ENCODE measurements at regions not wholly inside any gene's neighbourhood (a gene's known extent, or its start where the extent isn't known, plus 50 kb on each side); places are given as distances from the start of the nearest gene placed in this dataset.
A peak's percentile ranks its signal among the peaks of the same experiment; 100 is the strongest.

GRCh38 chr10:124263726-124264125, 155.0 kb downstream of the OAT start:
- H3K27ac ChIP-seq (ENCODE audit: low read depth in 1 of 3, low read length in 2 of 3) = no peak overlapping the region
- H3K4me1 ChIP-seq (ENCODE audit: control insufficient read depth in 3 of 3, insufficient read depth in 2 of 3, low read depth in 1 of 3, low read length in 2 of 3) = no peaks in the 10 kb centered on the region
- no peaks in the 10 kb centered on the region for H3K36me3 ChIP-seq (ENCODE audit: control insufficient read depth in 3 of 3, insufficient read depth in 2 of 3, low read depth in 1 of 3, low read length in 3 of 3)
- DNase-seq (no peak), FAIRE-seq (no peak)
- peaks cover 0 to 7% of the 10 kb centered on the region in 2 donors for H3K9me3 ChIP-seq (ENCODE audit: control insufficient read depth in 2 of 2, insufficient read depth in 1 of 2, low read depth in 1 of 2, low read length in 1 of 2)
- WGBS, 3 donors = 74 to 86% (median 75%) methylated on average over 5 of the region's 5 CpGs
- H3K27me3 ChIP-seq (ENCODE audit: control insufficient read depth in 3 of 3, insufficient read depth in 3 of 3, low read length in 3 of 3) = no peaks in the 10 kb centered on the region
- H3K4me3 ChIP-seq (ENCODE audit: low read depth in 1 of 3, low read length in 3 of 3) = no peak overlapping the region

GRCh38 chr10:124262971-124263370, 155.8 kb downstream of the OAT start:
- Histone ChIP-seq H3K9me3 (ENCODE audit: control insufficient read depth in 2 of 2, insufficient read depth in 1 of 2, low read depth in 1 of 2, low read length in 1 of 2) (peaks cover 0 to 7% of the 10 kb centered on the region in 2 donors), H3K4me3 (ENCODE audit: low read depth in 1 of 3, low read length in 3 of 3) (no peak overlapping the region), H3K27ac (ENCODE audit: low read depth in 1 of 3, low read length in 2 of 3) (no peak overlapping the region), H3K4me1 (ENCODE audit: control insufficient read depth in 3 of 3, insufficient read depth in 2 of 3, low read depth in 1 of 3, low read length in 2 of 3) (no peaks in the 10 kb centered on the region), H3K27me3 (ENCODE audit: control insufficient read depth in 3 of 3, insufficient read depth in 3 of 3, low read length in 3 of 3) (no peaks in the 10 kb centered on the region), H3K36me3 (ENCODE audit: control insufficient read depth in 3 of 3, insufficient read depth in 2 of 3, low read depth in 1 of 3, low read length in 3 of 3) (no peaks in the 10 kb centered on the region)
- FAIRE-seq (no peak), DNase-seq (no peak)
- 68 to 81% (median 71%) methylated on average over 7 of the region's 7 CpGs for WGBS, 3 donors

DNA sequence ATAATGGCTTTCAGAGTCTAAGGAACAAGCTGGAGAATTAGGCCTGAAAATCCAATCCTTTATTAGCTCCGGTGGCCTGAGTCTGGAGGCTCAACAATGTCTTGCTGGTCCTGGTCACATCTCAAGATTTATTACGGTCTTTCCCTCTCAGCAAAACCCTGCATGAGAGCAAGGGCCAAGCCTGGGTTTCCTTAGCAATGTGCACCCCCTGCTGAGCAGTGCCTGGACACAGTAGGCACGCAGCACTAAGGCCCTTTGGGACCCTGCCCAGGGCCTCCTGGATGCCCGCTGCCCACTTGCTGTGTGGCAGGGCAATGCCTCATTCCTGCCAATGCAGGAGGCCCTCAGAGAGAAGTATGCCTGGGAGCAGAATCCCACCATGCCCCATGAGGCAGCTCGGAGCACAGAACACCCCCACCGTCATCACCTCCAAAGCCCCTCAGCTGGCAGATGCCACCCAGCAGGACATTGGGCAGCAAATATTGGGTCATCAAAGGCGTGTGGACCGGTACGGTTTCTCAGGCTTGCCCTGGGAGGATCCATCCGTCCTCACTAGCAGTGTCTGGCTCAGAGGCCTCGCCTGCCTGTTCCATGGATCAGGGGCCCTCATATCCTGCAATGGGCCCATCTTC, 156.4 kb downstream of the OAT start:
- Histone ChIP-seq H3K27me3 (ENCODE audit: control insufficient read depth in 3 of 3, insufficient read depth in 3 of 3, low read length in 3 of 3) (no peaks in the 10 kb centered on the region), H3K27ac (ENCODE audit: low read depth in 1 of 3, low read length in 2 of 3) (no peak overlapping the region), H3K9me3 (ENCODE audit: control insufficient read depth in 2 of 2, insufficient read depth in 1 of 2, low read depth in 1 of 2, low read length in 1 of 2) (peaks cover 0 to 7% of the 10 kb centered on the region in 2 donors), H3K4me1 (ENCODE audit: control insufficient read depth in 3 of 3, insufficient read depth in 2 of 3, low read depth in 1 of 3, low read length in 2 of 3) (no peaks in the 10 kb centered on the region), H3K4me3 (ENCODE audit: low read depth in 1 of 3, low read length in 3 of 3) (no peak overlapping the region), H3K36me3 (ENCODE audit: control insufficient read depth in 3 of 3, insufficient read depth in 2 of 3, low read depth in 1 of 3, low read length in 3 of 3) (no peaks in the 10 kb centered on the region)
- WGBS, 3 donors = 76 to 85% (median 77%) methylated on average over 11 of the region's 11 CpGs
- DNase-seq (no peak), FAIRE-seq (no peak)

DNA sequence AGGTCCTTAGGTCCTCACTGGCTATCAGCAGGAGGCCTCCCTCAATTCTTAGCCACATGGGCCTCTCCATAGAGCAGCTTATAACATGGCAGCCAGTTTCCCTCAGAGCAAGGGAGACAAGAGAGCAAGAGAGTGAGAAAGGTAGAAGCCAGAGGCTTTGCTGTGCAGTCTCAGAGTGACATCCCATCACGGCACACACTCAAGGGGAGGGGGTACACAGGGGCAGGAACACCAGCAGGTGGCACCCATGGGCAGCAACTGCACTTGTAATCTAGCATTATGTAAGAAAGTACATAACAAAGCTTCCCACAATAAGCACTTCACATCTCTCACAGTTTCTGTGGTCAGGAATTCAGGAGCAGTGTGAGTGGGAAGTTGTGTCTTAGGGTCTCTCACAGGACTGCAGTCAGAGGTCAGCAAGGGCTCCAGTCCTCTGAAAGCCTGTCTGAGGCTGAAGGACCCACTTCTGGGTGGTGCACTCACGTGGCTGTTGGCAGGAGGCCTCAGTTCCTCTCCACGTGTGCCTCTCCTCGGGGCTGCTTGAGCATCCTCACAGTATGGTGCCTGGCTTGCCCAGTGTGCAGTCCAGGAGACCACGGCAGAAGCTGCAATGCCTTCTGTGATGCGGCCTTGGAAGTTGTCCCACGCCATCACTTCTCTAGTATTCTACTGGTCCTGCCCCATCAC, 159.4 kb downstream of the OAT start:
- DNase-seq (peak in 1 of 2 donors; percentile 26), FAIRE-seq (no peak)
- Histone ChIP-seq H3K4me3 (ENCODE audit: low read depth in 1 of 3, low read length in 3 of 3) (no peak overlapping the region), H3K27me3 (ENCODE audit: control insufficient read depth in 3 of 3, insufficient read depth in 3 of 3, low read length in 3 of 3) (no peaks in the 10 kb centered on the region), H3K9me3 (ENCODE audit: control insufficient read depth in 2 of 2, insufficient read depth in 1 of 2, low read depth in 1 of 2, low read length in 1 of 2) (peaks cover 0 to 13% of the 10 kb centered on the region in 2 donors), H3K4me1 (ENCODE audit: control insufficient read depth in 3 of 3, insufficient read depth in 2 of 3, low read depth in 1 of 3, low read length in 2 of 3) (no peaks in the 10 kb centered on the region), H3K36me3 (ENCODE audit: control insufficient read depth in 3 of 3, insufficient read depth in 2 of 3, low read depth in 1 of 3, low read length in 3 of 3) (no peaks in the 10 kb centered on the region), H3K27ac (ENCODE audit: low read depth in 1 of 3, low read length in 2 of 3) (no peak overlapping the region)
- 59 to 83% (median 64%) methylated on average over 7 of the region's 7 CpGs for WGBS, 3 donors

DNA sequence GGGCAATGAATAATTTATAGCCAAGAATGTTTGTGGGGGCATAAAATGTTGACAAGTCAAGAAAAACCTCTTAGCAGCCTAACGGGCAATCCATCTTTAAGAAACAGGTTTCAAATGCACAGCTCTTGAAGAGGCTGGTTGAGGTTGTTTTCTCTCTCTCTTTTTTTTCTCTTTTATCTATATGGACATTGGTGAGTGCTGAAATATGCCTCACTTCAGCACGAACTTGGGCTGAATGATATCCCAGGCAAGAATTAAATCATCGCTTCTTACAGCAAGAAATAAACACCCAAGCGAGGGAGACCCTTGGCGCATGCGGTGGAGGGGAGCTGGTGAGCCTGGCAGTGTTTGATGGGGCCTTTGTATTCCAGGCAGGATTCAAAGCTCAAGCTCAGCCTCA, 160.9 kb downstream of the OAT start:
- no peaks in the 10 kb centered on the region for H3K36me3 ChIP-seq (ENCODE audit: control insufficient read depth in 3 of 3, insufficient read depth in 2 of 3, low read depth in 1 of 3, low read length in 3 of 3)
- DNase-seq = no peak
- no peaks in the 10 kb centered on the region for H3K4me1 ChIP-seq (ENCODE audit: control insufficient read depth in 3 of 3, insufficient read depth in 2 of 3, low read depth in 1 of 3, low read length in 2 of 3)
- H3K4me3 ChIP-seq (ENCODE audit: low read depth in 1 of 3, low read length in 3 of 3) = no peak overlapping the region
- no peaks in the 10 kb centered on the region for H3K27me3 ChIP-seq (ENCODE audit: control insufficient read depth in 3 of 3, insufficient read depth in 3 of 3, low read length in 3 of 3)
- FAIRE-seq = no peak
- WGBS, 3 donors = 78 to 84% (median 83%) methylated on average over 6 of the region's 6 CpGs
- peaks cover 0 to 13% of the 10 kb centered on the region in 2 donors for H3K9me3 ChIP-seq (ENCODE audit: control insufficient read depth in 2 of 2, insufficient read depth in 1 of 2, low read depth in 1 of 2, low read length in 1 of 2)
- no peak overlapping the region for H3K27ac ChIP-seq (ENCODE audit: low read depth in 1 of 3, low read length in 2 of 3)

GRCh38 chr10:124256151-124256550, 162.6 kb downstream of the OAT start:
- H3K27me3 ChIP-seq (ENCODE audit: control insufficient read depth in 3 of 3, insufficient read depth in 3 of 3, low read length in 3 of 3) = no peaks in the 10 kb centered on the region
- no peak overlapping the region for H3K27ac ChIP-seq (ENCODE audit: low read depth in 1 of 3, low read length in 2 of 3)
- peaks cover 0 to 13% of the 10 kb centered on the region in 2 donors for H3K9me3 ChIP-seq (ENCODE audit: control insufficient read depth in 2 of 2, insufficient read depth in 1 of 2, low read depth in 1 of 2, low read length in 1 of 2)
- H3K36me3 ChIP-seq (ENCODE audit: control insufficient read depth in 3 of 3, insufficient read depth in 2 of 3, low read depth in 1 of 3, low read length in 3 of 3) = no peaks in the 10 kb centered on the region
- no peak overlapping the region for H3K4me3 ChIP-seq (ENCODE audit: low read depth in 1 of 3, low read length in 3 of 3)
- DNase-seq (no peak), FAIRE-seq (no peak)
- 70 to 81% (median 73%) methylated on average over 6 of the region's 6 CpGs for WGBS, 3 donors
- no peaks in the 10 kb centered on the region for H3K4me1 ChIP-seq (ENCODE audit: control insufficient read depth in 3 of 3, insufficient read depth in 2 of 3, low read depth in 1 of 3, low read length in 2 of 3)

DNA sequence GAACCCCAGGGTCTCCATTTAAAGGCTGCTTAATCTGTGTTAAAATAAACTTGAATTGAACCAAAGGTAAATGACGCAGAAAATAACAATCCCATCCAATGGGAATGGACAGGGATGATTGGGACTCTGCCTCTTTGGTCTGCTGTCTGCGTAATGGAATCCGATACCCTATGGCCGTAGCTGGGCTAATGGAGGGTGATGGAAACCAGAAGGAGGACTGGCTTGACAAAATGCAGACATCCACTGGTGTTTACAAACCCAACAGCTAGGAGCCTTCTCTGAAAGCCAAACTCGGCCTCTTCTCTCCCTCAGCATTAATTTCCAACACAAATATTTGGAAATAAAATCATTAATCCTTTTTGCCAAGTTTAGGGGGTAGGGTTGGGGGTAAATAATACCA, 162.2 kb upstream of the CHST15 start:
- peak in 1 of 2 donors; percentile 11 for DNase-seq
- Histone ChIP-seq H3K27ac (ENCODE audit: low read depth in 1 of 3, low read length in 2 of 3) (no peak overlapping the region), H3K4me1 (ENCODE audit: control insufficient read depth in 3 of 3, insufficient read depth in 2 of 3, low read depth in 1 of 3, low read length in 2 of 3) (no peaks in the 10 kb centered on the region), H3K27me3 (ENCODE audit: control insufficient read depth in 3 of 3, insufficient read depth in 3 of 3, low read length in 3 of 3) (no peaks in the 10 kb centered on the region), H3K36me3 (ENCODE audit: control insufficient read depth in 3 of 3, insufficient read depth in 2 of 3, low read depth in 1 of 3, low read length in 3 of 3) (no peaks in the 10 kb centered on the region), H3K4me3 (ENCODE audit: low read depth in 1 of 3, low read length in 3 of 3) (no peak overlapping the region), H3K9me3 (ENCODE audit: control insufficient read depth in 2 of 2, insufficient read depth in 1 of 2, low read depth in 1 of 2, low read length in 1 of 2) (peaks cover 0 to 13% of the 10 kb centered on the region in 2 donors)
- 76 to 81% (median 79%) methylated on average over 5 of the region's 5 CpGs for WGBS, 3 donors
- FAIRE-seq = no peak

- Histone ChIP-seq H3K4me1 (ENCODE audit: control insufficient read depth in 3 of 3, insufficient read depth in 2 of 3, low read depth in 1 of 3, low read length in 2 of 3) (no peaks in the 10 kb centered on the region), H3K27me3 (ENCODE audit: control insufficient read depth in 3 of 3, insufficient read depth in 3 of 3, low read length in 3 of 3) (no peaks in the 10 kb centered on the region), H3K9me3 (ENCODE audit: control insufficient read depth in 2 of 2, insufficient read depth in 1 of 2, low read depth in 1 of 2, low read length in 1 of 2) (peaks cover 0 to 9% of the 10 kb centered on the region in 2 donors), H3K27ac (ENCODE audit: low read depth in 1 of 3, low read length in 2 of 3) (no peak overlapping the region), H3K36me3 (ENCODE audit: control insufficient read depth in 3 of 3, insufficient read depth in 2 of 3, low read depth in 1 of 3, low read length in 3 of 3) (no peaks in the 10 kb centered on the region), H3K4me3 (ENCODE audit: low read depth in 1 of 3, low read length in 3 of 3) (no peak overlapping the region)
- no peak for DNase-seq
- FAIRE-seq = no peak
- WGBS, 3 donors = 78 to 87% (median 87%) methylated on average over 8 of the region's 8 CpGs
These were observed 161.1 kb upstream of the CHST15 start for GRCh38 chr10:124254490-124254889.

Data from small intestine (tissue), 7 donors.